GM12891 (cell line): ENCODE measurements at regions not wholly inside any gene's neighbourhood (a gene's known extent, or its start where the extent isn't known, plus 50 kb on each side); places are given as distances from the start of the nearest gene placed in this dataset.
"Not testable (repeated sequence)": the region's sequence is repeated elsewhere in the genome, so short reads cannot be mapped to it uniquely, and the experiment has no call there.

Experiments
- DNase-seq: peaks from one replicate; pipeline ENCODE4 v3.0.0; 2011; ENCODE audit warnings: low spot score; ENCODE audit not compliant: insufficient read length
- FAIRE-seq: peaks from 2 replicates; lab custom pipeline; 2011; peaks lifted over from hg19 to GRCh38; lab: Jason Lieb, UNC
- PAX5 ChIP-seq: IDR thresholded peaks from 2 replicates; pipeline ENCODE4 v1.6.1; 2011; ENCODE audit warnings: low read length, moderate library complexity, mild to moderate bottlenecking; ENCODE audit not compliant: insufficient read depth, severe bottlenecking
- POLR2A ChIP-seq: IDR thresholded peaks from 2 replicates; pipeline ENCODE4 v1.6.1; 2011; ENCODE audit warnings: low read depth, low read length, control low read depth
- POLR2AphosphoS5 ChIP-seq: IDR thresholded peaks from 2 replicates; pipeline ENCODE4 v1.6.1; 2011; ENCODE audit warnings: low read depth, low read length, control low read depth
- POU2F2 ChIP-seq: IDR thresholded peaks from 2 replicates; pipeline ENCODE4 v1.6.1; 2011; ENCODE audit warnings: low read depth, mild to moderate bottlenecking, control low read depth, low read length, moderate library complexity
- SPI1 ChIP-seq: IDR thresholded peaks from 2 replicates; pipeline ENCODE4 v1.6.1; 2011; ENCODE audit warnings: low read depth, low read length, control low read depth
- TAF1 ChIP-seq: IDR thresholded peaks from 2 replicates; pipeline ENCODE4 v1.6.1; 2011; ENCODE audit warnings: low read depth, low read length, control low read depth

DNA sequence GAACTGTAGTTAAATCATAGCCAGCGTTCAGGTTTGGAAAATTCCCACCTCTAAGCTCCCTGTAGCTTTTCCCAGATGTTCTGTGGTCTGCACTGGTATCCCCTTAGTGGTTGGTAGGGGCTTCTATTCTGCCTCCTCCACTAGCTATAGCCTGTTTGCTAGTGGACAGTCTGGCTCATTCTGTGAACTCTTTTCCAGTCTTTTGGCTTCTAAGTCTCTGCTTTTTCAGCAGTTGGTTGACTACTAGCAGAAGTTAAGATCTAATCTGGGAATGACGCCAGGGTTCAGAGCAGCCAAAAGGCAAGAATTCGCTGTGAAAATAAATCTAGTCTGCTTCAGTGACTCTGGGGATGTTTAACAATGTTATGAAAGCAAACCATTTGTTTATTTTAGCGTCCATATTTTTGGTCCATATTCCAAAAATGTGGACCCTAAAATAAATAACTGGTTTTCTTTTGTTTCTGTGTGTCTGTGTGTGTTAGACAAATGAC is 73.7 kb upstream of the WDR72 start:
- TF ChIP-seq TAF1 (no peak), POU2F2 (no peak), SPI1 (no peak), PAX5 (no peak), POLR2A (no peak), POLR2AphosphoS5 (no peak)
- FAIRE-seq (no peak), DNase-seq (no peak)

- TF ChIP-seq PAX5: no peak
- TF ChIP-seq TAF1: no peak
- no peak for TF ChIP-seq POLR2A
- FAIRE-seq: no peak
- DNase-seq: no peak
Measured at GRCh38 chr15:53831907-53832770, 72.7 kb upstream of the WDR72 start.

GRCh38 chr15:53830707-53831386 is 71.4 kb upstream of the WDR72 start:
- no peak for FAIRE-seq
- TF ChIP-seq SPI1 (no peak), POLR2A (no peak), PAX5 (no peak), POU2F2 (no peak), TAF1 (no peak), POLR2AphosphoS5 (no peak)
- no peak for DNase-seq

DNA sequence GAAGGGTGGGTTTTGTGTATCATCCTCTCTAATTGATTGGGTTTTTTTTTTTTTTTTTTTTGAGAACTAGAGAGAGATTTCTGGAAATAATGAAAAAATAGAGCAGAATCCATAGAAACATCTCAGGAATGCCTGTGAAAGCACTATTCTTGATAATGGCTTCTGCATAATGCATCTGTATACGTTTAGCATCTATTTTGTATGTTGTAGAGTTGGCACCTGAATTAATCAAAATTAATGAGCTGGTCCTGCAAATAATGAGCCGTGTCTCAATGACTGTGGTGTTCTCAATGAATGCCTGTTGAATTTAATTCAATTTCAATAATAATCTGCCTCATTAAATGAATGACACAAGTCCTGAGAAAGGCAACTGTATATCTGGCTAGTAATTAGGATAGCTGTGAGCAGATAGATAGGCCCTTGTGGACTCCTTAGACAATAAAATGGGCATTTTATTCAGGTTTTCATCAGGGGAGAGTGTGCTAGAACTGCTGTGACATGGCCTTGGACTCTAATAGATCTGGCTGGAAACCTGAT is 70.5 kb upstream of the WDR72 start:
- TF ChIP-seq PAX5 (no peak), POLR2A (no peak)
- no peak for DNase-seq
- no peak for FAIRE-seq

GRCh38 chr15:53829471-53829870 is 70.0 kb upstream of the WDR72 start:
- FAIRE-seq (no peak), DNase-seq (no peak)
- TF ChIP-seq PAX5 (no peak), POLR2AphosphoS5 (no peak), POU2F2 (no peak), TAF1 (no peak), SPI1 (no peak), POLR2A (no peak)

DNA sequence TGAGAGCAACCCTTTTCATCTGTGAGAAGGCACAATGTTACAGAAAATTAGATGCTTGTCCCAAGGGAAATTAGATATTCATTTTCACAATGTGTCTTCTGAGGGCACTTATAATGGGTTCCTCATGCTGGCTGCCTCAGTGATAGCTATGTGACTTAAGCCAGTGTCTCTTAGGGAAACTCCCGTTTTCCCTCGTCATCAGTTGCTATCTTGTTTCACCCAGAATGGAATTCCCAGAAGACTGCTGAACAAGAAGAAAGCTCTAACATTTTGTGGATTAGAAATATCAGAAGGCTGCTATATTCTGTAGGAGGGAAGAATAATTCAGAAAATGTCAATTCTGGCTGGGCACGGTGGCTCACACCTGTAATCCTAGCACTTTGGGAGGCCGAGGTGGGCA is 67.9 kb upstream of the WDR72 start:
- FAIRE-seq (no peak), DNase-seq (no peak)
- TF ChIP-seq PAX5 (no peak), POU2F2 (no peak), POLR2AphosphoS5 (no peak), POLR2A (no peak), TAF1 (no peak), SPI1 (no peak)

DNA sequence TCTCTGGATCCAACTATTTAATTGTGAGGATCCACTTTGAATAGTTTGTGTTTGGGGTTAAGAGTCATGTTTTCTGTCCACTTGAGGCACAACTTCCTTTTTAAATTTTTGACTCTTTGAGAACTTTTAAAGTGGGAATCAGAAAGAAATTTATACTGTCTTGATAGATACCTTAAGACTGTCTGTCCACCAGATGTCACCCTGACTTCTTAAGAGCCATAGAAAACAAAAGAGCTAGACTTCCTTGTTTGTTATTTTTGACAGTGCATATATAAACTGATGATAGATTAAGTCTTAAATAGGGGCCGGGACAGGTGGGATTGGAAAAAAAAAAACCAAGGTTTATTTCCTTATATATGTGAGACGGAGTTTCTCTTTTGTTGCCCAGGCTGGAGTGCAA is 52.1 kb upstream of the WDR72 start:
- no peak for DNase-seq
- TF ChIP-seq TAF1 (no peak), POLR2AphosphoS5 (no peak), POLR2A (no peak), SPI1 (no peak), PAX5 (no peak), POU2F2 (no peak)
- no peak for FAIRE-seq

- not testable (repeated sequence) for DNase-seq, FAIRE-seq
Measured at GRCh38 chr15:53810306-53810705, 50.8 kb upstream of the WDR72 start.
